Nephron (organoid): ENCODE measurements at regions not wholly inside any gene's neighbourhood (a gene's known extent, or its start where the extent isn't known, plus 50 kb on each side); places are given as distances from the start of the nearest gene placed in this dataset.

ENCODE experiments used
- H3K27ac Mint-ChIP-seq, 3 experiments: 2 replicates each; pipeline ENCODE4 v1.8.0; 2020; ENCODE audit warnings: mixed read lengths in 3 of 3, mild to moderate bottlenecking in 2 of 3, moderate library complexity in 1 of 3
- H3K27me3 Mint-ChIP-seq: 2 replicates; pipeline ENCODE4 v1.8.0; 2021; ENCODE audit warnings: low read depth, mild to moderate bottlenecking, moderate library complexity, mixed read lengths
- H3K36me3 Mint-ChIP-seq: 2 replicates; pipeline ENCODE4 v1.8.0; 2020; ENCODE audit warnings: low read depth, mixed read lengths
- H3K4me1 Mint-ChIP-seq: 2 replicates; pipeline ENCODE4 v1.8.0; 2020; ENCODE audit warnings: mixed read lengths
- H3K4me3 Mint-ChIP-seq, 3 experiments: 2 replicates each; pipeline ENCODE4 v1.8.0; 2020; ENCODE audit warnings: mild to moderate bottlenecking in 3 of 3, mixed read lengths in 3 of 3, moderate library complexity in 2 of 3
- H3K9me3 Mint-ChIP-seq: 2 replicates; pipeline ENCODE4 v1.8.0; 2020; ENCODE audit warnings: mixed read lengths
- CTCF ChIP-seq, 3 experiments: fragments of 200-600 bp; sonication (generic); IDR thresholded peaks; one replicate each; pipeline ENCODE4 v1.5.0; 2021; ENCODE audit warnings: antibody characterized with exemption in 3 of 3; ENCODE audit not compliant: unreplicated experiment in 3 of 3

- H3K27me3 Mint-ChIP-seq = no peaks in the 10 kb centered on the region
- no peak overlapping the region for H3K27ac Mint-ChIP-seq
- no peak for TF ChIP-seq CTCF (IDR thresholded peaks at IDR 0.05; ENCODE audit: unreplicated experiment in 3 of 3)
- peaks cover 39% of the 10 kb centered on the region for H3K4me1 Mint-ChIP-seq
- H3K36me3 Mint-ChIP-seq = no peaks in the 10 kb centered on the region
- no peak overlapping the region for H3K4me3 Mint-ChIP-seq
- H3K9me3 Mint-ChIP-seq = no peaks in the 10 kb centered on the region
Observed at GRCh38 chr12:98256830-98257229, 258.6 kb upstream of the TMPO start.

- Mint-ChIP-seq H3K36me3 (no peaks in the 10 kb centered on the region), H3K9me3 (peaks cover 2% of the 10 kb centered on the region), H3K27me3 (peaks cover 4% of the 10 kb centered on the region), H3K4me1 (peaks cover 24% of the 10 kb centered on the region), H3K27ac (peak overlapping the region in 2 of 3 experiments; percentile 40 to 61), H3K4me3 (no peak overlapping the region)
- no peak for TF ChIP-seq CTCF (IDR thresholded peaks at IDR 0.05; ENCODE audit: unreplicated experiment in 3 of 3)
Observed at GRCh38 chr12:98259693-98260092, 255.7 kb upstream of the TMPO start.

GRCh38 chr12:98260276-98260675, 255.1 kb upstream of the TMPO start:
- Mint-ChIP-seq H3K4me1 (peaks cover 20% of the 10 kb centered on the region), H3K27me3 (peaks cover 5% of the 10 kb centered on the region), H3K36me3 (no peaks in the 10 kb centered on the region), H3K4me3 (no peak overlapping the region), H3K27ac (peak overlapping the region; percentile 27 to 61 (median 40)), H3K9me3 (peaks cover 4% of the 10 kb centered on the region)
- TF ChIP-seq CTCF (IDR thresholded peaks at IDR 0.05; ENCODE audit: unreplicated experiment in 3 of 3) = no peak

- TF ChIP-seq CTCF (IDR thresholded peaks at IDR 0.05; ENCODE audit: unreplicated experiment in 3 of 3) = no peak
Observed at GRCh38 chr12:98262902-98263301, 252.5 kb upstream of the TMPO start.

GRCh38 chr12:98274430-98275130, 240.8 kb upstream of the TMPO start:
- Mint-ChIP-seq H3K9me3 (peaks cover 13% of the 10 kb centered on the region), H3K4me1 (peaks cover 5% of the 10 kb centered on the region), H3K36me3 (no peaks in the 10 kb centered on the region), H3K27ac (no peak overlapping the region), H3K4me3 (no peak overlapping the region), H3K27me3 (no peaks in the 10 kb centered on the region)
- TF ChIP-seq CTCF (IDR thresholded peaks at IDR 0.05; ENCODE audit: unreplicated experiment in 3 of 3) = no peak

More at GRCh38 chr12:98262902-98263301, 252.5 kb upstream of the TMPO start:
- H3K9me3 Mint-ChIP-seq = peaks cover 15% of the 10 kb centered on the region
- H3K27ac Mint-ChIP-seq = no peak overlapping the region
- no peak overlapping the region for H3K4me3 Mint-ChIP-seq
- peaks cover 4% of the 10 kb centered on the region for H3K36me3 Mint-ChIP-seq
- H3K4me1 Mint-ChIP-seq = peaks cover 11% of the 10 kb centered on the region
- peaks cover 5% of the 10 kb centered on the region for H3K27me3 Mint-ChIP-seq

- no peaks in the 10 kb centered on the region for H3K27me3 Mint-ChIP-seq
- H3K4me1 Mint-ChIP-seq = peaks cover 5% of the 10 kb centered on the region
- no peak overlapping the region for H3K4me3 Mint-ChIP-seq
- TF ChIP-seq CTCF (IDR thresholded peaks at IDR 0.05; ENCODE audit: unreplicated experiment in 3 of 3) = no peak
- no peaks in the 10 kb centered on the region for H3K36me3 Mint-ChIP-seq
- H3K9me3 Mint-ChIP-seq = peaks cover 10% of the 10 kb centered on the region
- no peak overlapping the region for H3K27ac Mint-ChIP-seq
Observed at GRCh38 chr12:98275131-98275475, 240.3 kb upstream of the TMPO start.
